Small intestine (tissue), 7 donors: ENCODE measurements at regions not wholly inside any gene's neighbourhood (a gene's known extent, or its start where the extent isn't known, plus 50 kb on each side); places are given as distances from the start of the nearest gene placed in this dataset.

Source experiments
- DNase-seq, 2 donors: peaks; one replicate each; pipeline versions ENCODE4 v3.0.0 to v3.0.0-alpha.2; 2013
- FAIRE-seq: peaks from 2 replicates; lab custom pipeline; 2012; peaks lifted over from hg19 to GRCh38; lab: Jason Lieb, UNC
- H3K27ac ChIP-seq, 3 donors: one replicate each; pipeline ENCODE4 v1.5.1; 2013; ENCODE audit warnings: low read length in 2 of 3, mild to moderate bottlenecking in 2 of 3, control low read depth in 1 of 3, inconsistent platforms in 1 of 3, low read depth in 1 of 3, moderate library complexity in 1 of 3
- H3K27me3 ChIP-seq, 3 donors: one replicate each; pipeline ENCODE4 v1.6.1; 2013; ENCODE audit warnings: low read length in 3 of 3, inconsistent platforms in 1 of 3; ENCODE audit not compliant: control insufficient read depth in 3 of 3, insufficient read depth in 3 of 3
- H3K36me3 ChIP-seq, 3 donors: one replicate each; pipeline ENCODE4 v1.6.1; 2013; ENCODE audit warnings: low read length in 3 of 3, inconsistent platforms in 1 of 3, low read depth in 1 of 3, mild to moderate bottlenecking in 1 of 3, moderate library complexity in 1 of 3; ENCODE audit not compliant: control insufficient read depth in 3 of 3, insufficient read depth in 2 of 3
- H3K4me1 ChIP-seq, 3 donors: one replicate each; pipeline ENCODE4 v1.6.1; 2013; ENCODE audit warnings: low read length in 2 of 3, inconsistent platforms in 1 of 3, low read depth in 1 of 3, mild to moderate bottlenecking in 1 of 3, moderate library complexity in 1 of 3; ENCODE audit not compliant: control insufficient read depth in 3 of 3, insufficient read depth in 2 of 3
- H3K4me3 ChIP-seq, 3 donors: one replicate each; pipeline ENCODE4 v1.5.1; 2013; ENCODE audit warnings: low read length in 3 of 3, control low read depth in 1 of 3, inconsistent platforms in 1 of 3, low read depth in 1 of 3, mild to moderate bottlenecking in 1 of 3, moderate library complexity in 1 of 3
- H3K9me3 ChIP-seq, 2 donors: one replicate each; pipeline ENCODE4 v1.6.1; 2013; ENCODE audit warnings: low read depth in 1 of 2, low read length in 1 of 2; ENCODE audit not compliant: control insufficient read depth in 2 of 2, insufficient read depth in 1 of 2
- WGBS, 3 donors: extraction: QIAGEN DNeasy Blood & Tissue Kit; methylation state at CpG; one replicate each; pipeline ENCODE4 v1.1.7; 2013; 5-methylcytosine and 5-hydroxymethylcytosine counted together
- donor health status: healthy with polysubstance abuse.
- donor health status: control.
- donor health status: control.
- donor health status: Bipolar disorder and iron deficiency.
- donor health status: healthy.

GRCh38 chr2:128745946-128746345 lies 427.3 kb upstream of the HS6ST1 start:
- no peaks in the 10 kb centered on the region for H3K27me3 ChIP-seq
- peaks cover 0 to 11% (median 0%) of the 10 kb centered on the region in 3 donors for H3K4me1 ChIP-seq
- H3K9me3 ChIP-seq, result no peaks in the 10 kb centered on the region
- H3K27ac ChIP-seq, result no peak overlapping the region
- no peak overlapping the region for H3K4me3 ChIP-seq
- DNase-seq (no peak), FAIRE-seq (no peak)
- H3K36me3 ChIP-seq, result no peaks in the 10 kb centered on the region

- Histone ChIP-seq H3K4me1 (peaks cover 0 to 11% (median 0%) of the 10 kb centered on the region in 3 donors), H3K4me3 (no peak overlapping the region), H3K36me3 (no peaks in the 10 kb centered on the region), H3K27me3 (no peaks in the 10 kb centered on the region), H3K9me3 (no peaks in the 10 kb centered on the region), H3K27ac (no peak overlapping the region)
- FAIRE-seq, result no peak
- peak in 1 of 2 donors; percentile 46 for DNase-seq
- WGBS, 3 donors, result 19 to 42% (median 32%) methylated on average over 5 of the region's 5 CpGs
These were observed 427.7 kb upstream of the HS6ST1 start for GRCh38 chr2:128746356-128746755.

GRCh38 chr2:128748336-128748735 lies 429.7 kb upstream of the HS6ST1 start:
- WGBS, 3 donors, result 91 to 94% (median 92%) methylated on average over 10 of the region's 10 CpGs
- no peak overlapping the region for H3K4me3 ChIP-seq
- no peaks in the 10 kb centered on the region for H3K9me3 ChIP-seq
- no peaks in the 10 kb centered on the region for H3K27me3 ChIP-seq
- H3K27ac ChIP-seq, result no peak overlapping the region
- H3K4me1 ChIP-seq, result peaks cover 0 to 11% (median 0%) of the 10 kb centered on the region in 3 donors
- DNase-seq, result no peak
- no peaks in the 10 kb centered on the region for H3K36me3 ChIP-seq
- FAIRE-seq, result no peak

GRCh38 chr2:128748835-128749605 lies 430.4 kb upstream of the HS6ST1 start:
- no peaks in the 10 kb centered on the region for H3K36me3 ChIP-seq
- FAIRE-seq (no peak), DNase-seq (no peak)
- no peaks in the 10 kb centered on the region for H3K27me3 ChIP-seq
- no peak overlapping the region for H3K4me3 ChIP-seq
- H3K27ac ChIP-seq, result no peak overlapping the region
- H3K9me3 ChIP-seq, result no peaks in the 10 kb centered on the region
- H3K4me1 ChIP-seq, result peaks cover 0 to 11% (median 0%) of the 10 kb centered on the region in 3 donors
- WGBS, 3 donors, result 83 to 89% (median 88%) methylated on average over 9 of the region's 9 CpGs

GRCh38 chr2:128750328-128751165 lies 431.9 kb upstream of the HS6ST1 start:
- no peak for DNase-seq
- 79 to 82% (median 79%) methylated on average over 12 of the region's 12 CpGs for WGBS, 3 donors
- Histone ChIP-seq H3K9me3 (no peaks in the 10 kb centered on the region), H3K27me3 (no peaks in the 10 kb centered on the region), H3K4me3 (no peak overlapping the region), H3K4me1 (peaks cover 0 to 12% (median 0%) of the 10 kb centered on the region in 3 donors), H3K27ac (no peak overlapping the region), H3K36me3 (no peaks in the 10 kb centered on the region)
- FAIRE-seq, result no peak

- DNase-seq (no peak), FAIRE-seq (no peak)
These were observed 433.1 kb upstream of the HS6ST1 start for GRCh38 chr2:128751746-128752145.

GRCh38 chr2:128752691-128753263 lies 434.1 kb upstream of the HS6ST1 start:
- no peak overlapping the region for H3K4me3 ChIP-seq
- no peaks in the 10 kb centered on the region for H3K27me3 ChIP-seq
- WGBS, 3 donors, result 78 to 84% (median 83%) methylated on average over 12 of the region's 12 CpGs
- peak overlapping the region in 1 of 3 donors; percentile 63 for H3K27ac ChIP-seq
- no peak for FAIRE-seq
- no peaks in the 10 kb centered on the region for H3K36me3 ChIP-seq
- peaks cover 0 to 13% (median 0%) of the 10 kb centered on the region in 3 donors for H3K4me1 ChIP-seq
- no peak for DNase-seq
- no peaks in the 10 kb centered on the region for H3K9me3 ChIP-seq

More at GRCh38 chr2:128751746-128752145, 433.1 kb upstream of the HS6ST1 start:
- Histone ChIP-seq H3K27me3 (no peaks in the 10 kb centered on the region), H3K36me3 (no peaks in the 10 kb centered on the region), H3K4me3 (no peak overlapping the region), H3K9me3 (no peaks in the 10 kb centered on the region), H3K4me1 (peaks cover 0 to 14% (median 0%) of the 10 kb centered on the region in 3 donors), H3K27ac (no peak overlapping the region)
- 68 to 78% (median 74%) methylated on average over 5 of the region's 5 CpGs for WGBS, 3 donors

GRCh38 chr2:128753321-128753720 lies 434.7 kb upstream of the HS6ST1 start:
- no peak overlapping the region for H3K4me3 ChIP-seq
- FAIRE-seq (no peak), DNase-seq (no peak)
- 67 to 81% (median 70%) methylated on average over 7 of the region's 7 CpGs for WGBS, 3 donors
- no peaks in the 10 kb centered on the region for H3K9me3 ChIP-seq
- peak overlapping the region in 1 of 3 donors; percentile 63 for H3K27ac ChIP-seq
- peaks cover 0 to 13% (median 0%) of the 10 kb centered on the region in 3 donors for H3K4me1 ChIP-seq
- no peaks in the 10 kb centered on the region for H3K36me3 ChIP-seq
- H3K27me3 ChIP-seq, result no peaks in the 10 kb centered on the region
